ENCODE measurements at regions not wholly inside any gene's neighbourhood (a gene's known extent, or its start where the extent isn't known, plus 50 kb on each side); places are given as distances from the start of the nearest gene placed in this dataset.

DNA sequence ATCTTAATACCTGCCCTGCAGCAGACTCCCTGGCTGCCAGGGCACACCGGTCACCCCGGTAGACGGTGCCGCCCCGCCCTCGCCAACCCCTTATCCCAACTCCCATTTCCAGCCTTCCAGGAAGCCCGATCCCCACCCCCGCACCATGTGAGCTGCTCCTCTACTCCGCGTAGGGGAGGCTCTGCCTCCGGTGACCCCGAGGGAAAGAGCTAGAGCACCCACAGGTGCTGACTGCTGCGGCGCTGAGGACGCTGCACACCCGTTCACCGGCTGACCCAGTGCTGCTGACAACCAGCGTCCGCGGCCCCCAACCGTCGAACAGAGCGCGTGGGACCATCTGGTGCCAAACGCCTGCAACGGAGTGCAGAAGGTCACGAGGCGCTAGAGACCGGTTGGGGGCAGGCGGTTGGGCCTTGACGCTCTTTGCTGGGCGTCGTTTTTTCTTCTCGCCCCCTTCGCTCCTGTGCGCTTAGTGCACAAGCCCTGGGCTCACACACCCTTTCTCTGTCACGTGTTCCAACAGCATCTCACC, 59.6 kb upstream of the ZNF599 start:
- TF ChIP-seq CTCF (conservative IDR thresholded peaks at IDR 0.05 in 1 of 2, IDR thresholded peaks at IDR 0.05 in 1 of 2; ENCODE audit: low read depth in 1 of 2, low read length in 2 of 2) = no peak
- TF ChIP-seq EZH2 (IDR thresholded peaks at IDR 0.05; ENCODE audit: low read length, missing control alignments) = no peak

Measured in fibroblast of lung (primary cell).